Stomach (tissue), 4 donors: ENCODE measurements at regions not wholly inside any gene's neighbourhood (a gene's known extent, or its start where the extent isn't known, plus 50 kb on each side); places are given as distances from the start of the nearest gene placed in this dataset.

ENCODE experiments used
- EP300 ChIP-seq: sonication (generic); formaldehyde crosslinking; IDR thresholded peaks from one replicate; pipeline ENCODE4 v1.6.1; 2017; ENCODE audit warnings: antibody characterized with exemption
- POLR2A ChIP-seq, 4 donors: fragments of 450-650 bp; IDR thresholded peaks; one replicate each; pipeline ENCODE4 v1.6.1; 2016; ENCODE audit warnings: antibody characterized with exemption in 4 of 4, control low read depth in 2 of 4, mild to moderate bottlenecking in 1 of 4, moderate library complexity in 1 of 4
- POLR2AphosphoS5 ChIP-seq, 3 donors: sonication (generic); formaldehyde crosslinking; IDR thresholded peaks; one replicate each; pipeline ENCODE4 v1.6.1; 2016; ENCODE audit warnings: antibody characterized with exemption in 3 of 3
- TF ChIP-seq, protein P1 (sequence below), 7 experiments: fragments of 450-650 bp in 4 of 7; fragments of 200-600 bp in 3 of 7; sonication (generic) in 3 of 7; IDR thresholded peaks; one replicate each; pipeline ENCODE4 v1.5.1; 2016 to 2019; ENCODE audit warnings: antibody characterized with exemption in 7 of 7, control low read depth in 2 of 7, mild to moderate bottlenecking in 1 of 7

- TF ChIP-seq, protein P1, sequence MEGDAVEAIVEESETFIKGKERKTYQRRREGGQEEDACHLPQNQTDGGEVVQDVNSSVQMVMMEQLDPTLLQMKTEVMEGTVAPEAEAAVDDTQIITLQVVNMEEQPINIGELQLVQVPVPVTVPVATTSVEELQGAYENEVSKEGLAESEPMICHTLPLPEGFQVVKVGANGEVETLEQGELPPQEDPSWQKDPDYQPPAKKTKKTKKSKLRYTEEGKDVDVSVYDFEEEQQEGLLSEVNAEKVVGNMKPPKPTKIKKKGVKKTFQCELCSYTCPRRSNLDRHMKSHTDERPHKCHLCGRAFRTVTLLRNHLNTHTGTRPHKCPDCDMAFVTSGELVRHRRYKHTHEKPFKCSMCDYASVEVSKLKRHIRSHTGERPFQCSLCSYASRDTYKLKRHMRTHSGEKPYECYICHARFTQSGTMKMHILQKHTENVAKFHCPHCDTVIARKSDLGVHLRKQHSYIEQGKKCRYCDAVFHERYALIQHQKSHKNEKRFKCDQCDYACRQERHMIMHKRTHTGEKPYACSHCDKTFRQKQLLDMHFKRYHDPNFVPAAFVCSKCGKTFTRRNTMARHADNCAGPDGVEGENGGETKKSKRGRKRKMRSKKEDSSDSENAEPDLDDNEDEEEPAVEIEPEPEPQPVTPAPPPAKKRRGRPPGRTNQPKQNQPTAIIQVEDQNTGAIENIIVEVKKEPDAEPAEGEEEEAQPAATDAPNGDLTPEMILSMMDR (IDR thresholded peaks at IDR 0.05): no peak
- TF ChIP-seq POLR2A (IDR thresholded peaks at IDR 0.05): no peak
- TF ChIP-seq POLR2AphosphoS5 (IDR thresholded peaks at IDR 0.05): no peak
- no peak for TF ChIP-seq EP300
These were observed 381.6 kb downstream of the TMEM38B start for GRCh38 chr9:106075960-106076327.
